B cell (primary cell): ENCODE measurements at regions not wholly inside any gene's neighbourhood (a gene's known extent, or its start where the extent isn't known, plus 50 kb on each side); places are given as distances from the start of the nearest gene placed in this dataset.

ENCODE experiments used
- ATAC-seq: fragments of 200-7000 bp; cut with Tn5 transposase; one replicate; pipeline ENCODE4 v1.10.0; 2021; ENCODE audit warnings: low read depth, mild to moderate bottlenecking, moderate number of reproducible peaks, moderate library complexity
- CTCF ChIA-PET: fragments of 350-600 bp; sonication (Branson Sonifier 250); formaldehyde crosslinking; loops from one replicate; lab custom pipeline; 2021; ENCODE audit warnings: antibody characterized with exemption, inconsistent platforms; lab: Charles Lee
- POLR2A ChIA-PET: fragments of 350-600 bp; sonication (Branson Sonifier 250); formaldehyde crosslinking; loops from one replicate; lab custom pipeline; 2021; ENCODE audit warnings: antibody characterized with exemption; lab: Charles Lee
- DNase-seq: peaks from one replicate; pipeline ENCODE4 v3.0.0; 2013
- H2AFZ ChIP-seq: 2 replicates; pipeline ENCODE4 v1.6.1; 2012; ENCODE audit warnings: mild to moderate bottlenecking, low read depth, low read length; ENCODE audit not compliant: insufficient read depth, poor library complexity, severe bottlenecking
- H3K27ac ChIP-seq, 2 donors: 1 replicate in 1 of 2; 2 replicates in 1 of 2; pipeline ENCODE4 v1.5.1; 2012 to 2013; ENCODE audit warnings: low read length in 2 of 2, mild to moderate bottlenecking in 2 of 2, moderate library complexity in 1 of 2
- H3K27me3 ChIP-seq, 4 experiments: fragments of 200-600 bp in 1 of 4; sonication (generic) in 1 of 4; replicated peaks in 1 of 4; 1 replicate in 2 of 4; 2 replicates in 2 of 4; pipeline versions ENCODE4 v1.6.1 to v1.7.0; 2013 to 2016; ENCODE audit warnings: low read length in 3 of 4, mild to moderate bottlenecking in 2 of 4, mixed read lengths in 1 of 4, moderate library complexity in 1 of 4; ENCODE audit not compliant: insufficient read depth in 4 of 4, control insufficient read depth in 3 of 4; ENCODE audit errors: control extremely low read depth in 1 of 4
- H3K36me3 ChIP-seq, 2 experiments: replicated peaks in 1 of 2; 1 replicate in 1 of 2; 2 replicates in 1 of 2; pipeline versions ENCODE4 v1.6.1 to v1.7.1; 2013; ENCODE audit warnings: low read length in 1 of 2; ENCODE audit not compliant: insufficient read depth in 2 of 2, control insufficient read depth in 1 of 2; ENCODE audit errors: control extremely low read depth in 1 of 2, extremely low read depth in 1 of 2
- H3K4me1 ChIP-seq, 2 donors: fragments of 200-600 bp in 1 of 2; sonication (generic) in 1 of 2; 1 replicate in 1 of 2; 2 replicates in 1 of 2; pipeline versions ENCODE4 v1.5.1 to v1.6.1; 2013 to 2017; ENCODE audit warnings: low read length in 2 of 2; ENCODE audit not compliant: control insufficient read depth in 2 of 2, insufficient read depth in 2 of 2
- H3K4me2 ChIP-seq: replicated peaks from 2 replicates; pipeline ENCODE3; 2012; ENCODE audit warnings: mild to moderate bottlenecking, low read depth, low read length; ENCODE audit not compliant: poor library complexity, severe bottlenecking
- H3K4me3 ChIP-seq, 5 experiments: fragments of 200-600 bp in 1 of 5; sonication (generic) in 1 of 5; 1 replicate in 3 of 5; 2 replicates in 2 of 5; pipeline versions ENCODE4 v1.5.1 to v1.7.0; 2011 to 2016; ENCODE audit warnings: low read length in 4 of 5, mild to moderate bottlenecking in 4 of 5, low read depth in 2 of 5, control low read depth in 1 of 5, moderate library complexity in 1 of 5; ENCODE audit not compliant: insufficient read depth in 1 of 5; ENCODE audit errors: control extremely low read depth in 1 of 5, extremely low read depth in 1 of 5
- H3K79me2 ChIP-seq: fragments of 200-600 bp; sonication (generic); one replicate; pipeline ENCODE4 v1.6.0; 2016; ENCODE audit warnings: low read length; ENCODE audit not compliant: control insufficient read depth, insufficient read depth
- H3K9ac ChIP-seq: fragments of 200-600 bp; sonication (generic); 2 replicates; pipeline ENCODE4 v1.6.1; 2017; ENCODE audit warnings: mild to moderate bottlenecking, low read length, moderate library complexity
- H3K9me3 ChIP-seq, 3 donors: one replicate each; pipeline versions ENCODE4 v1.6.1 to v1.7.1; 2013; ENCODE audit warnings: low read length in 2 of 3; ENCODE audit not compliant: control insufficient read depth in 2 of 3, insufficient read depth in 1 of 3; ENCODE audit errors: control extremely low read depth in 1 of 3
- H4K20me1 ChIP-seq: 2 replicates; pipeline ENCODE4 v1.6.0; 2012; ENCODE audit warnings: mild to moderate bottlenecking, low read length; ENCODE audit not compliant: insufficient read depth, control insufficient read depth, poor library complexity, severe bottlenecking
- H3K27ac Mint-ChIP-seq: one replicate; pipeline ENCODE4 v1.8.0; 2021; ENCODE audit warnings: mixed read lengths
- H3K27me3 Mint-ChIP-seq: one replicate; pipeline ENCODE4 v1.8.0; 2021; ENCODE audit warnings: mixed read lengths
- H3K4me1 Mint-ChIP-seq: one replicate; pipeline ENCODE4 v1.8.0; 2021; ENCODE audit warnings: mixed read lengths
- H3K4me3 Mint-ChIP-seq: one replicate; pipeline ENCODE4 v1.8.0; 2021; ENCODE audit warnings: mixed read lengths
- H3K9me3 Mint-ChIP-seq: one replicate; pipeline ENCODE4 v1.8.0; 2022; ENCODE audit warnings: mixed read lengths; ENCODE audit not compliant: insufficient read depth
- EZH2 ChIP-seq: IDR thresholded peaks from 2 replicates; pipeline ENCODE4 v1.6.1; 2012; ENCODE audit warnings: borderline replicate concordance, low read depth, mild to moderate bottlenecking, moderate library complexity, low read length; ENCODE audit not compliant: insufficient read depth, poor library complexity, severe bottlenecking
- WGBS: methylation state at CpG from one replicate; pipeline ENCODE4 v1.1.5; 2013; ENCODE audit warnings: missing lambda C conversion rate; ENCODE audit not compliant: insufficient coverage; 5-methylcytosine and 5-hydroxymethylcytosine counted together
- intact Hi-C: fragments of 100-400 bp; cut with micrococcal nuclease; formaldehyde crosslinking; loops from one replicate; pipeline ENCODE4 v1.10.0; 2022
- TF ChIP-seq, protein P1 (sequence below): fragments of 200-600 bp; IDR thresholded peaks from one replicate; pipeline ENCODE4 v1.8.0; 2022; ENCODE audit warnings: antibody characterized with exemption, mild to moderate bottlenecking

DNA sequence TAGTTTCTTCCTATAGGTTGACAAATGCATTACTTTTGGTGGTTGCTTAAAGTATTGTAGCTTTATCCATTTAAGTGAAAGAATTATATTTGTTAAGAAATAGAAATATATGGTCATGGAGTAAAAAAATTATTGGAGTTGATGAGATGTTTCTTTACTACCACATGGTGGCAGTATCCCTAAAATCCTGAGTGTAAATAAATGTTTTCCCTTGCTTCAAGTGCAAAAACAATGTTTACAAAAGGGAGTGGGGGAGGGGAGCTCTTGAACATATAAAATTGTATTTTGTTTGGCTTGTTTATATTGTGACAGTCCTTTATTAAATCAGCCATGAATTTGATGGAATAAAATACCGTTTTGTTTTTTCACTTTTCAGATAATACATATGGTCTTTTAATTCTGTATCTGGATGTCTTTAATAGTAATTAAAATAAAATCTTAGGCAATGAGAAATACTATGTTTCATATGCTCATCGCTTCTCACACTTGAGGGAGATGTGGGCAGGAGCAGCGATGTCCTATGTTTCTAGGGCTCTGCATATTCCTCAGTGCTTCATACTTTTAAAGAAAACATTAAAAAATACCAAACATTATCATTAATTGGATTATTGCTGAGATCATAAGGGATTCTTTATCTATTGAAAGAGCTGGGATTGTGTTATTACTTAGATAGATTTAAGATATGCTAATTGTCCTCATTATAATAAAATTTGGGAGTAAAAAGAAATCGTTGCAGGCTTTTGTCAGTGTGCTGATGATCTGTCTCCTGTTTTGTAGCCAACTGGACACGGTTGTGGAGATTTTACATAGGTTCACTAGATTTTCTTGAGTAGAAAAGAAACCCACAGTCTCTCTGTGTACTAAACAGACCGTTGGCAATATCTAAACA lies 349.7 kb downstream of the TUSC7 start:
- no peak overlapping the region for H3K9ac ChIP-seq
- no peaks in the 10 kb centered on the region for H3K27me3 ChIP-seq
- no peaks in the 10 kb centered on the region for H3K27me3 Mint-ChIP-seq
- CTCF ChIA-PET: no interaction called here
- H3K4me3 ChIP-seq: no peak overlapping the region
- peaks cover 3 to 10% of the 10 kb centered on the region in 2 donors for H3K4me1 ChIP-seq
- intact Hi-C loops: no loop called here
- no peak overlapping the region for H3K4me2 ChIP-seq
- H3K27ac Mint-ChIP-seq: no peak overlapping the region
- H3K9me3 ChIP-seq: no peaks in the 10 kb centered on the region
- H4K20me1 ChIP-seq: no peaks in the 10 kb centered on the region
- H3K36me3 ChIP-seq: no peaks in the 10 kb centered on the region
- H3K27ac ChIP-seq: no peak overlapping the region
- no peaks in the 10 kb centered on the region for H3K79me2 ChIP-seq
- no peak overlapping the region for H3K4me3 Mint-ChIP-seq
- ATAC-seq: no peak
- TF ChIP-seq, protein P1, sequence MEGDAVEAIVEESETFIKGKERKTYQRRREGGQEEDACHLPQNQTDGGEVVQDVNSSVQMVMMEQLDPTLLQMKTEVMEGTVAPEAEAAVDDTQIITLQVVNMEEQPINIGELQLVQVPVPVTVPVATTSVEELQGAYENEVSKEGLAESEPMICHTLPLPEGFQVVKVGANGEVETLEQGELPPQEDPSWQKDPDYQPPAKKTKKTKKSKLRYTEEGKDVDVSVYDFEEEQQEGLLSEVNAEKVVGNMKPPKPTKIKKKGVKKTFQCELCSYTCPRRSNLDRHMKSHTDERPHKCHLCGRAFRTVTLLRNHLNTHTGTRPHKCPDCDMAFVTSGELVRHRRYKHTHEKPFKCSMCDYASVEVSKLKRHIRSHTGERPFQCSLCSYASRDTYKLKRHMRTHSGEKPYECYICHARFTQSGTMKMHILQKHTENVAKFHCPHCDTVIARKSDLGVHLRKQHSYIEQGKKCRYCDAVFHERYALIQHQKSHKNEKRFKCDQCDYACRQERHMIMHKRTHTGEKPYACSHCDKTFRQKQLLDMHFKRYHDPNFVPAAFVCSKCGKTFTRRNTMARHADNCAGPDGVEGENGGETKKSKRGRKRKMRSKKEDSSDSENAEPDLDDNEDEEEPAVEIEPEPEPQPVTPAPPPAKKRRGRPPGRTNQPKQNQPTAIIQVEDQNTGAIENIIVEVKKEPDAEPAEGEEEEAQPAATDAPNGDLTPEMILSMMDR: no peak
- TF ChIP-seq EZH2: no peak
- no peaks in the 10 kb centered on the region for H3K9me3 Mint-ChIP-seq
- no CpG with 5 or more reads among the region's 6 CpGs for WGBS
- no peak for DNase-seq
- no peak overlapping the region for H2AFZ ChIP-seq
- H3K4me1 Mint-ChIP-seq: peaks cover 18% of the 10 kb centered on the region
- POLR2A ChIA-PET: no interaction called here

DNA sequence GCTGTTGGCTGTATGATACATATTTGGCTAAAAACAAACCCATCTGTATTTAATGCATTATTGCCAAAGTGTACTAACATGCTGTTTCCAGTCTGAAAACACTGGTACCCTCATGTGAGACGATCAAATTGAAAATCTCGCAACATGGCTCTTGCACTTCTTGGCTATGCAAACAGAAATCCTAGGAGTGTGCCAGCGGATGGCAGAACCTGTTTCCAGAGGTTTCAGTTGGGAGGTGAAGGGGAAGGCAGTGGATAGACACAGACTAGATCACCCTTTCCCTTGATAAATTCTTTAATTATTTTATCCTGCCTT lies 350.3 kb downstream of the TUSC7 start:
- no peak overlapping the region for H3K4me3 ChIP-seq
- no peaks in the 10 kb centered on the region for H4K20me1 ChIP-seq
- H3K27me3 ChIP-seq: no peaks in the 10 kb centered on the region
- no peak overlapping the region for H3K27ac Mint-ChIP-seq
- intact Hi-C loops: no loop called here
- no peak overlapping the region for H3K9ac ChIP-seq
- no peak overlapping the region for H3K4me2 ChIP-seq
- no peaks in the 10 kb centered on the region for H3K27me3 Mint-ChIP-seq
- H3K79me2 ChIP-seq: no peaks in the 10 kb centered on the region
- H3K4me1 Mint-ChIP-seq: peaks cover 13% of the 10 kb centered on the region
- peaks cover 3 to 6% of the 10 kb centered on the region in 2 donors for H3K4me1 ChIP-seq
- no peaks in the 10 kb centered on the region for H3K36me3 ChIP-seq
- ChIA-PET CTCF (interaction anchor here (0.9 kb wide), 1 partner anchor 22 kb away, joined by 3 read pairs; no protein-coding TSS in a partner anchor), POLR2A (no interaction called here)
- TF ChIP-seq, protein P1: no peak
- TF ChIP-seq EZH2: no peak
- no peak overlapping the region for H2AFZ ChIP-seq
- no CpG with 5 or more reads among the region's 3 CpGs for WGBS
- H3K9me3 Mint-ChIP-seq: no peaks in the 10 kb centered on the region
- H3K9me3 ChIP-seq: no peaks in the 10 kb centered on the region
- H3K4me3 Mint-ChIP-seq: no peak overlapping the region
- no peak overlapping the region for H3K27ac ChIP-seq
- DNase-seq (no peak), ATAC-seq (no peak)
